ENCODE measurements at regions not wholly inside any gene's neighbourhood (a gene's known extent, or its start where the extent isn't known, plus 50 kb on each side); places are given as distances from the start of the nearest gene placed in this dataset.
A peak's percentile ranks its signal among the peaks of the same experiment; 100 is the strongest.
"Not testable (repeated sequence)": the region's sequence is repeated elsewhere in the genome, so short reads cannot be mapped to it uniquely, and the experiment has no call there.

GRCh38 chr2:39996653-39997080 is 217.6 kb upstream of the THUMPD2 start:
- peak; percentile 34 for DNase-seq

- no peak for DNase-seq
These were observed 216.1 kb upstream of the THUMPD2 start for GRCh38 chr2:39995005-39995737.

- DNase-seq: no peak
These were observed 215.1 kb upstream of the THUMPD2 start for GRCh38 chr2:39994151-39994550.

- DNase-seq: no peak
These were observed 212.2 kb upstream of the THUMPD2 start for GRCh38 chr2:39991298-39991697.

- DNase-seq: no peak
These were observed 211.4 kb upstream of the THUMPD2 start for GRCh38 chr2:39990335-39990900.

GRCh38 chr2:39989888-39990287 is 210.8 kb upstream of the THUMPD2 start:
- no peak for DNase-seq

GRCh38 chr2:39981883-39982311 is 202.8 kb upstream of the THUMPD2 start:
- DNase-seq: no peak

- DNase-seq: no peak
These were observed 196.5 kb upstream of the THUMPD2 start for GRCh38 chr2:39975476-39976020.

GRCh38 chr2:39968037-39968436 is 189.0 kb upstream of the THUMPD2 start:
- no peak for DNase-seq

GRCh38 chr2:39960681-39961080 is 181.6 kb upstream of the THUMPD2 start:
- DNase-seq: not testable (repeated sequence)

GRCh38 chr2:39954346-39954745 is 175.3 kb upstream of the THUMPD2 start:
- DNase-seq: no peak

GRCh38 chr2:39949131-39949530 is 170.1 kb upstream of the THUMPD2 start:
- no peak for DNase-seq

GRCh38 chr2:39948016-39948719 is 169.1 kb upstream of the THUMPD2 start:
- peak; percentile 46 for DNase-seq

- no peak for DNase-seq
These were observed 168.4 kb upstream of the THUMPD2 start for GRCh38 chr2:39947294-39948015.

- no peak for DNase-seq
These were observed 163.9 kb upstream of the THUMPD2 start for GRCh38 chr2:39942950-39943349.

- peak; percentile 70 for DNase-seq
These were observed 159.2 kb upstream of the THUMPD2 start for GRCh38 chr2:39938035-39938835.

GRCh38 chr2:39937621-39938020 is 158.6 kb upstream of the THUMPD2 start:
- no peak for DNase-seq

- DNase-seq: no peak
These were observed 155.8 kb upstream of the THUMPD2 start for GRCh38 chr2:39934851-39935250.

GRCh38 chr2:39933196-39933595 is 154.1 kb upstream of the THUMPD2 start:
- DNase-seq: no peak

- DNase-seq: no peak
These were observed 153.1 kb upstream of the THUMPD2 start for GRCh38 chr2:39932198-39932597.

- no peak for DNase-seq
These were observed 151.3 kb upstream of the THUMPD2 start for GRCh38 chr2:39930175-39930917.
